Panc1 (cell line): ENCODE measurements at regions not wholly inside any gene's neighbourhood (a gene's known extent, or its start where the extent isn't known, plus 50 kb on each side); places are given as distances from the start of the nearest gene placed in this dataset.

ENCODE experiments used
- ATAC-seq: fragments of 200-7000 bp; cut with Tn5 transposase; 2 replicates; pipeline ENCODE4 v1.9.1; 2020; ENCODE audit warnings: mild to moderate bottlenecking, moderate library complexity
- BruUV-seq: library from RNA; stranded (reverse); fragments of 400-500 nt; replicated peaks from 2 replicates; lab custom pipeline; 2021; lab: Mats Ljungman, UMichigan
- CTCF ChIA-PET: fragments of 300-600 bp; sonication (Branson Sonifier 250); formaldehyde crosslinking; loops from one replicate; lab custom pipeline; 2022; ENCODE audit warnings: antibody characterized with exemption; lab: Charles Lee
- POLR2A ChIA-PET: fragments of 300-600 bp; sonication (Branson Sonifier 250); formaldehyde crosslinking; loops from one replicate; lab custom pipeline; 2022; ENCODE audit warnings: antibody characterized with exemption; lab: Charles Lee
- DNase-seq: peaks from one replicate; pipeline ENCODE4 v3.0.0-alpha.2; 2010; ENCODE audit warnings: low read depth, low spot score
- H3K27ac ChIP-seq: 2 replicates; pipeline ENCODE4 v1.5.1; 2011; ENCODE audit warnings: mild to moderate bottlenecking, low read length, inconsistent platforms
- H3K27me3 ChIP-seq: fragments of 200-500 bp; sonication (Bioruptor generic); 2 replicates; pipeline ENCODE4 v1.6.0; 2014; ENCODE audit warnings: low read length, inconsistent platforms; ENCODE audit not compliant: control insufficient read depth, insufficient read depth
- H3K36me3 ChIP-seq: fragments of 200-500 bp; sonication (Bioruptor generic); 2 replicates; pipeline ENCODE4 v1.5.1; 2014; ENCODE audit warnings: inconsistent platforms, mild to moderate bottlenecking, low read length, moderate library complexity; ENCODE audit not compliant: control insufficient read depth, insufficient read depth
- H3K4me1 ChIP-seq: 2 replicates; pipeline ENCODE4 v1.5.1; 2011; ENCODE audit warnings: inconsistent platforms, mild to moderate bottlenecking, low read length, moderate library complexity; ENCODE audit not compliant: control insufficient read depth, insufficient read depth
- H3K4me3 ChIP-seq, 2 experiments: 2 replicates each; pipeline ENCODE4 v1.5.1; 2011 to 2012; ENCODE audit warnings: low read depth in 2 of 2, low read length in 2 of 2, mild to moderate bottlenecking in 2 of 2, inconsistent platforms in 1 of 2, moderate library complexity in 1 of 2
- H3K9me3 ChIP-seq: fragments of 200-500 bp; sonication (Bioruptor generic); 2 replicates; pipeline ENCODE4 v1.5.1; 2014; ENCODE audit warnings: low read depth, mild to moderate bottlenecking, inconsistent platforms, low read length, moderate library complexity; ENCODE audit not compliant: control insufficient read depth, insufficient read depth
- POLR2AphosphoS5 ChIP-seq: IDR thresholded peaks from 2 replicates; pipeline ENCODE4 v1.6.1; 2012; ENCODE audit warnings: mild to moderate bottlenecking, low read depth, low read length, moderate library complexity
- REST ChIP-seq, 2 experiments: IDR thresholded peaks; 2 replicates each; pipeline ENCODE4 v1.6.1; 2011 to 2012; ENCODE audit warnings: low read depth in 2 of 2, control low read depth in 1 of 2, low read length in 1 of 2, mild to moderate bottlenecking in 1 of 2, moderate library complexity in 1 of 2; ENCODE audit not compliant: insufficient read depth in 1 of 2
- SIN3A ChIP-seq: IDR thresholded peaks from 2 replicates; pipeline ENCODE4 v1.6.1; 2012; ENCODE audit warnings: low read depth, mild to moderate bottlenecking, low read length, moderate library complexity, borderline replicate concordance; ENCODE audit not compliant: insufficient read depth
- TCF7L2 ChIP-seq: IDR thresholded peaks from 2 replicates; pipeline ENCODE4 v1.6.1; 2011; ENCODE audit warnings: mild to moderate bottlenecking, low read depth, low read length, inconsistent platforms
- in situ Hi-C: cut with HindIII; loops from 2 replicates; pipeline ENCODE4 v1.10.0; 2016; ENCODE audit warnings: low sequenced_read_pairs, low pct_unique_long_range_greater_than_20kb
- intact Hi-C: fragments of 100-400 bp; cut with micrococcal nuclease; formaldehyde crosslinking; loops from one replicate; pipeline ENCODE4 v1.10.0; 2022; ENCODE audit not compliant: unreplicated experiment
- TF ChIP-seq, protein P1 (sequence below): fragments of 450-650 bp; IDR thresholded peaks from 2 replicates; pipeline ENCODE4 v1.5.1; 2017; ENCODE audit warnings: mild to moderate bottlenecking

DNA sequence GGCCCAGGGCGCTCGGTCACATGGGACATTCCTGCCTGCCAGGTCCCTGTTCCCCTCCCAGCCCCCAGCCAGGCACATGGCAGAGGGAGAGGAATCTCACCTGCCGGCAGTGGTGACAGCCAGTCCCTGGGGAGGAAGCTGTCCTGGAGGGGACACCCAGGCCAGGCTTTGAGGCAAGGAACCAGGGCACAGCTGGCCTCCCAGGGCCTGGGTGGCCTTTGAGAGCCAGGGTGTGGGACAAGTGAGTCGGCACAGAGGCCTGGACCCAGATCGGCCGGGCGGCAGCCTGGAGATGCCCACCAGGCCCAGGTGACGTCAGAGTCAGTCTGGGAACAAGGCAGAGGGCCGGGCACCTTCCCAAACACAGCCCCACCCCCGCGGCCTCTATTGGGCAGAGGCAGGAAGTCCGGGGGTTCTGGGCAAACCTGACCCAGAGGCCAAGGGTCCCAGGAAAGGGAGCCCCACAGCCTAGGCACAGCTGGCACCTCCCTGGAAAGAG, 65.0 kb upstream of the CFAP46 start:
- ChIA-PET CTCF (no interaction called here), POLR2A (no interaction called here)
- H3K4me3 ChIP-seq = no peak overlapping the region
- no peak overlapping the region for H3K27ac ChIP-seq
- intact Hi-C loops = no loop called here
- H3K9me3 ChIP-seq = no peaks in the 10 kb centered on the region
- H3K36me3 ChIP-seq = no peaks in the 10 kb centered on the region
- H3K4me1 ChIP-seq = peaks cover 13% of the 10 kb centered on the region
- TF ChIP-seq TCF7L2 (no peak), SIN3A (no peak)
- TF ChIP-seq, protein P1, sequence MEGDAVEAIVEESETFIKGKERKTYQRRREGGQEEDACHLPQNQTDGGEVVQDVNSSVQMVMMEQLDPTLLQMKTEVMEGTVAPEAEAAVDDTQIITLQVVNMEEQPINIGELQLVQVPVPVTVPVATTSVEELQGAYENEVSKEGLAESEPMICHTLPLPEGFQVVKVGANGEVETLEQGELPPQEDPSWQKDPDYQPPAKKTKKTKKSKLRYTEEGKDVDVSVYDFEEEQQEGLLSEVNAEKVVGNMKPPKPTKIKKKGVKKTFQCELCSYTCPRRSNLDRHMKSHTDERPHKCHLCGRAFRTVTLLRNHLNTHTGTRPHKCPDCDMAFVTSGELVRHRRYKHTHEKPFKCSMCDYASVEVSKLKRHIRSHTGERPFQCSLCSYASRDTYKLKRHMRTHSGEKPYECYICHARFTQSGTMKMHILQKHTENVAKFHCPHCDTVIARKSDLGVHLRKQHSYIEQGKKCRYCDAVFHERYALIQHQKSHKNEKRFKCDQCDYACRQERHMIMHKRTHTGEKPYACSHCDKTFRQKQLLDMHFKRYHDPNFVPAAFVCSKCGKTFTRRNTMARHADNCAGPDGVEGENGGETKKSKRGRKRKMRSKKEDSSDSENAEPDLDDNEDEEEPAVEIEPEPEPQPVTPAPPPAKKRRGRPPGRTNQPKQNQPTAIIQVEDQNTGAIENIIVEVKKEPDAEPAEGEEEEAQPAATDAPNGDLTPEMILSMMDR = no peak
- no TSS peak for BruUV-seq
- in situ Hi-C loops = no loop called here
- ATAC-seq (no peak), DNase-seq (no peak)
- H3K27me3 ChIP-seq = no peaks in the 10 kb centered on the region; the same call in 1 of the 2 replicates

DNA sequence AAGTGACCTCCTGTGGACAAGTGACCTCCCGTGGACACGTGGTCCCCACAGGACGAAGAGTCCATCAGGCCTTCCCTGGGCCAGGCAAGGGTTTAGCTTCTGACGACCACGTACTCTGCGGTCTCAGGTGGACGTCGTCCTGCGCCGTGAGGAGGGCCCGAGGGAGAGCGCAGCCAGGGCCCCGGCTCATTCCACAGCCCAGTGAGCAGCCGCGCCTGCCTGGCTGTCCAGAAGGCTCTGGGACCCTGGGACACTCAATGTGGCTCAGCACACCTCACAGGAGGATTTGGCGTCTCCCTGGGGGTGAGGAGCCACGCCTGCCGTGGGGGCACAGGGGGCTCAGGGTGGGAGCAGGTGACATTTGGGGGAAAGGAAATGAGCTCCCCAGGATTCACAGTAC, 64.4 kb upstream of the CFAP46 start:
- Histone ChIP-seq H3K4me1 (peaks cover 13% of the 10 kb centered on the region), H3K36me3 (no peaks in the 10 kb centered on the region), H3K27me3 (no peaks in the 10 kb centered on the region; the same call in 1 of the 2 replicates), H3K4me3 (no peak overlapping the region), H3K27ac (no peak overlapping the region), H3K9me3 (no peaks in the 10 kb centered on the region)
- CTCF ChIA-PET = no interaction called here
- in situ Hi-C loops = no loop called here
- DNase-seq = no peak
- BruUV-seq = no TSS peak
- TF ChIP-seq SIN3A = no peak
- TF ChIP-seq, protein P1 = no peak
- no peak for TF ChIP-seq POLR2AphosphoS5
- intact Hi-C loops = no loop called here
- POLR2A ChIA-PET = no interaction called here
- ATAC-seq = no peak

- no peak overlapping the region for H3K4me3 ChIP-seq
- no peaks in the 10 kb centered on the region for H3K9me3 ChIP-seq
- H3K36me3 ChIP-seq = no peaks in the 10 kb centered on the region
- ChIA-PET CTCF (no interaction called here), POLR2A (no interaction called here)
- no peaks in the 10 kb centered on the region; the same call in 1 of the 2 replicates for H3K27me3 ChIP-seq
- H3K4me1 ChIP-seq = peaks cover 13% of the 10 kb centered on the region
- no peak for DNase-seq
- in situ Hi-C loops (no loop called here), intact Hi-C loops (no loop called here)
- ATAC-seq = no peak
- no TSS peak for BruUV-seq
- TF ChIP-seq POLR2AphosphoS5 (no peak), SIN3A (no peak), REST (IDR thresholded peaks at IDR 0.05; ENCODE audit: insufficient read depth in 1 of 2, low read depth in 2 of 2, low read length in 1 of 2) (no peak), TCF7L2 (no peak)
- TF ChIP-seq, protein P1 = no peak
- H3K27ac ChIP-seq = no peak overlapping the region
Observed at GRCh38 chr10:133006202-133006601, 63.8 kb upstream of the CFAP46 start.
